Activated CD4-positive, alpha-beta T cell treated with anti-CD3 and anti-CD28 coated beads, Interleukin-2, amount 10 ng/mL, durations not matched to agents 7 days and 5 days (primary cell): ENCODE measurements at regions not wholly inside any gene's neighbourhood (a gene's known extent, or its start where the extent isn't known, plus 50 kb on each side); places are given as distances from the start of the nearest gene placed in this dataset.
"Not testable (repeated sequence)": the region's sequence is repeated elsewhere in the genome, so short reads cannot be mapped to it uniquely, and the experiment has no call there.

Experiments
- CTCF ChIA-PET: fragments of 350-600 bp; sonication (Branson Sonifier 250); formaldehyde crosslinking; loops from one replicate; lab custom pipeline; 2021; ENCODE audit warnings: antibody characterized with exemption; lab: Charles Lee
- POLR2A ChIA-PET: fragments of 350-600 bp; sonication (Branson Sonifier 250); formaldehyde crosslinking; loops from one replicate; lab custom pipeline; 2021; ENCODE audit warnings: antibody characterized with exemption; lab: Charles Lee
- DNase-seq: peaks from one replicate; pipeline ENCODE4 v3.0.0-alpha.2; 2020
- H3K27ac Mint-ChIP-seq: one replicate; pipeline ENCODE4 v1.8.0; 2021; ENCODE audit warnings: mild to moderate bottlenecking, moderate library complexity, mixed read lengths
- H3K27me3 Mint-ChIP-seq: one replicate; pipeline ENCODE4 v1.8.0; 2021; ENCODE audit warnings: mixed read lengths
- H3K36me3 Mint-ChIP-seq: one replicate; pipeline ENCODE4 v1.8.0; 2021; ENCODE audit warnings: low read depth, mixed read lengths
- H3K4me1 Mint-ChIP-seq: one replicate; pipeline ENCODE4 v1.8.0; 2021; ENCODE audit warnings: mixed read lengths
- H3K4me3 Mint-ChIP-seq: one replicate; pipeline ENCODE4 v1.8.0; 2021; ENCODE audit warnings: mild to moderate bottlenecking, moderate library complexity, mixed read lengths
- H3K9me3 Mint-ChIP-seq: one replicate; pipeline ENCODE4 v1.8.0; 2021; ENCODE audit warnings: mixed read lengths

DNA sequence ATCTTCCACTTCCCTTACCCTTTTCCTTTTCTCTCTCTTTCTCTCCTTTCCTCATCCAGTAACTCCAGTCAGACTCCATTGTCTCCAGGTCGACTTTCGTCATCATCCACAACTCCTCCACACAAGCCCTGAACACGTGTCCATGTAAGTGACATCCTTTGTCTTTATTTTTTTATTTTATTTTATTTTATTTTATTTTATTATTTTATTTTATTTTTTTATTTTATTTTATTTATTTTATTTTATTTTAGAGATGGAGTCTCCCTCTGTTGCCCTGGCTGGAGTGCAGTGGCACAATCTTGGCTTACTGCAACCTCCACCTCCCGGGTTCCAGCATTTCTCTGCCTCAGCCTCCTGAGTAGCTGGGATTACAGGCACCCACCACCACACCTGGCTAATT, 80.1 kb upstream of the VKORC1L1 start:
- POLR2A ChIA-PET, result not testable (repeated sequence)

DNA sequence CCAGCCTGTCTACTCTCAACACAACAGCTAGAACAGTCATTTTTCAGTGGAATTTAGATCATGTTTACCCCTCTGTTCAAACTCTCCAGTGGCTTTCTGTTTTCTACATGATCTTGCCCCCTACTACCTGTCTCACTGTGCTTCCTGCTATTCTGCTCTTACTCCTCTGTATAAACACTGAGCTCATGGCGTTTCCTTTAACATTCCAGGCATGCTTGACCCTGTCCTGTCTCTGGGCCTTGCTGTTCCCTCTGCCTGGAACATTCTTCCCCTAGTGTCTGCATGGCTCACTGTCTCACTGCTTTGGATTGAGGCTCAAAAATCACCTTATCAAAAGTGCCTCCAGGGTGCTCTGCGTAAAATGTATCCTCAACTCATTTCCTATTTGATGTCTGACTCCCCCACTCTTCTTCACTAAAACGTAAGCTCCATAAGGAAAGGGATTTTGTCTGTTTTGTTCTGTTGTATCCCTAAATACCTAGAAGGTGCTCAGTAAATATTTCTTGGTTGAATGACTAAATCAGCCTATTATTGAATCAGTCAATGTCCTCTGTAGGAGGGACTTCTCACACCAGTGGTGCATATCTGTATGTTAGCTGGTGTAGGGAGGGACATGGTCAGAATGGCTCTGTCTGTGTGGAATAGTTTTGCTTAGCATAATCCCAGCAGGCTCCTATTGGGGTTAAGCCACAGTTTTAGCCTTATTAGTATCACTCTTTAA, 78.0 kb upstream of the VKORC1L1 start:
- POLR2A ChIA-PET, H3K9me3 Mint-ChIP-seq, DNase-seq, H3K27me3 Mint-ChIP-seq, CTCF ChIA-PET, H3K36me3 Mint-ChIP-seq, H3K27ac Mint-ChIP-seq, H3K4me3 Mint-ChIP-seq: not testable (repeated sequence)
- peaks cover 18% of the 10 kb centered on the region for H3K4me1 Mint-ChIP-seq

More for the DNA sequence above, 80.1 kb upstream of the VKORC1L1 start:
- CTCF ChIA-PET, DNase-seq, H3K4me3 Mint-ChIP-seq, H3K4me1 Mint-ChIP-seq, H3K36me3 Mint-ChIP-seq, H3K27ac Mint-ChIP-seq, H3K9me3 Mint-ChIP-seq, H3K27me3 Mint-ChIP-seq: not testable (repeated sequence)

GRCh38 chr7:65795392-65795716, 77.5 kb upstream of the VKORC1L1 start:
- H3K27ac Mint-ChIP-seq, H3K36me3 Mint-ChIP-seq, H3K4me3 Mint-ChIP-seq, DNase-seq, H3K27me3 Mint-ChIP-seq, POLR2A ChIA-PET, H3K9me3 Mint-ChIP-seq: not testable (repeated sequence)
- CTCF ChIA-PET, result interaction anchor here (1.5 kb wide), 1 partner anchor 12 kb away, joined by 3 read pairs; no protein-coding TSS in a partner anchor
- H3K4me1 Mint-ChIP-seq, result peaks cover 18% of the 10 kb centered on the region

DNA sequence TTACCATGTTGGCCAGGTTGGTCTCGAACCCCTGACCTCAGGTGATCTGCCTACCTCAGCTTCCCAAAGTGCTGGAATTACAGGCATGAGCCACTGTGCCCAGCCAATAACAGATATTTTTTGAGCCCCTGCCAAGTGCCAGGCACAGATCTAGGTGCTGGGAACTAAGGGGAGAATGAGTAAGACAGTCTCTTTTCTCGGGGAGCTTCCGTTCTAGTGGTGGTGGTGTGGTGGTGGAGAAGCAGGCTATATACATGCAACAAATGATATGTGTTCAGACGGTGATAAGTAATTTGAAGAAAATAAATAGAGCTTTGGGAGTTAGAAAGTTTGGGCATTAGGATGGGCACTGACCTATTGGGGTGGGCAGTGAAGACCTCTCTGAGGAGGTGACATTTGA, 76.7 kb upstream of the VKORC1L1 start:
- no peak for DNase-seq
- H3K27ac Mint-ChIP-seq, result no peak overlapping the region
- ChIA-PET POLR2A (no interaction called here), CTCF (interaction anchor here (0.6 to 1.5 kb wide), 2 partner anchors 13 to 73 kb away, joined by 3 read pairs; no protein-coding TSS in a partner anchor)
- no peak overlapping the region for H3K4me3 Mint-ChIP-seq
- no peaks in the 10 kb centered on the region for H3K9me3 Mint-ChIP-seq
- H3K4me1 Mint-ChIP-seq, result peaks cover 18% of the 10 kb centered on the region
- H3K36me3 Mint-ChIP-seq, result no peaks in the 10 kb centered on the region
- H3K27me3 Mint-ChIP-seq, result no peaks in the 10 kb centered on the region

DNA sequence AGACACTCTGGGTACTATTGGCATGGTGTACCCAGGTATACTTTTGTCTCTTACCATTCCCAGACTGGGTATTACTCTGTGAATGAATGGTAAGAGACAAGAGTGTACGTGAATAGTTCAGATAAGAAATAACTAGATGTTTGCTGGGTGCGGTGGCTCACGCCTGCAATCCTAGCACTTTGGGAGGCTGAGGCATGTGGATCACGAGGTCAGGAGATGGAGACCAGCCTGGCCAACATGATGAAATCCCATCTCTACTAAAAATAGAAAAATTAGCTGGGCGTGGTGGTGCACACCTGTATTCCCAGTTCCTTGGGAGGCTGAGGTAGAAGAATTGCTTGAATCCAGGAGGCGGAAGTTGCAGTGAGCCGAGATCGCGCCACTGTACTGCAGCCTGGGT, 75.8 kb upstream of the VKORC1L1 start:
- CTCF ChIA-PET, result interaction anchor here (0.9 kb wide), 1 partner anchor 43 kb away, joined by 3 read pairs; no protein-coding TSS in a partner anchor
- H3K4me3 Mint-ChIP-seq, DNase-seq, POLR2A ChIA-PET, H3K27ac Mint-ChIP-seq, H3K36me3 Mint-ChIP-seq, H3K9me3 Mint-ChIP-seq, H3K27me3 Mint-ChIP-seq: not testable (repeated sequence)
- peaks cover 18% of the 10 kb centered on the region for H3K4me1 Mint-ChIP-seq

DNA sequence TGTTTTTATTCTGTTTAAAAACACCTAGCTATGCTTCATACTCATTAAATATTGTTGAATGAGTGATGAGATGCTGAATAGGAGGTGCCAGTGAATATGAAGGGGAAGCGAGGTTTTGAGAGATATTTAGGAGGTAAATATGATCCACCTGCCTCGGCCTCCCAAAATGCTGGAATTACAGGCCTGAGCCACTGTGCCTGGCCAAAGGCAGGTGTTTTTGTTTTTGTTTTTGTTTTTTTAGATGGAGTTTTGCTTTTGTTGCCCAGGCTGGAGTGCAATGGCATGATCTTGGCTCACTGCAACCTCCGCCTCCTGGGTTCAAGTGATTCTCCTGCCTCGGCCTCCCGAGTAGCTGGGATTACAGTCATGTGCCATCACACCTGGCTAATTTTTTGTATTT, 75.3 kb upstream of the VKORC1L1 start:
- H3K27ac Mint-ChIP-seq, H3K4me3 Mint-ChIP-seq, DNase-seq, H3K27me3 Mint-ChIP-seq, H3K36me3 Mint-ChIP-seq, H3K9me3 Mint-ChIP-seq, POLR2A ChIA-PET: not testable (repeated sequence)
- H3K4me1 Mint-ChIP-seq, result peaks cover 18% of the 10 kb centered on the region
- CTCF ChIA-PET, result interaction anchor here (0.9 kb wide), 1 partner anchor 42 kb away, joined by 3 read pairs; no protein-coding TSS in a partner anchor

DNA sequence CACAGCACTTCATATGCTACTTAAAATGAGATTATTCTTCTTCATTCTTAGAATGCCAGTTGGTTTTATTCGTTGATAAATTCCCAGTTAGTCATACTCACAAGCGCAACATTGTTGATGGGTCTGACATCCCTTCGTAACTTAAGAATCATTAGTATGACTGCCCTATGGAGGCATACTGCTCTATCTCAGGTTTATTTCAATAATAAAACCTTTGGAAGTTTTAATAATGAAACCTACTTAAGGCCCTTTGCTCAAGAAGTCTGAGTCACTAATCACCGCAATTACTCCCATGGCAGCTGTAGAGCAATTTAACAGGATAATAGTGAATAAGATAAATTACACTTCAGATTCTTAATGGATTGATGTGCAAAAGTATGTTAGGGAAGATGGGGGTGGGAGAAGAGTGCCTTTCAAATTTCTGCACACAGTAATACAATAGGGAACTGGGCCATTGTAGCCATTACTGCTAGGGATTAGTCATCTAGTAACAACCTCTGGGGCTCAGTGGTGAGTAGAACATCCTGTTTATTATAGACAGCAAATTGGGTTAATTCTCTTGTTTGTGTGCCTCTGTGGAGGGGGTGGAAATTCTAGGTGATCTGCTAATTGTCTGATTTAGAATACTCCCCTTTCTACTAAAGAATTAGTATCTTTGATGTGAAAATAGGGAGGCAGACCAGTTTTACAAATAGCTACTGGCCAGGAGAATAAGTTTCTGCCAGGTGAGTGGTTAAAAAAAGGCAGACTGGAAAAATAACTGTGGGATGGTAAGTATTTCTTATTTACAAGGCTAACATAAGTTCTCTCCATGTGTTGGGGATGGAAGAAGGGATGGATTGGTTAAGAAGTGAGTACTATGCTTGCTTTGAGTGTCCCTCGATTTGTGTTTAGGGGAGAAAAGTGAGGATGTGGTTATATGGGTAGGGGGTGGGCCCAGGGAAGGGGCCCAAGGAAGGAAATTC, 74.5 kb upstream of the VKORC1L1 start:
- peak; percentile 52 for DNase-seq
- ChIA-PET CTCF (no interaction called here), POLR2A (interaction anchor here (0.6 kb wide), 1 partner anchor 18 kb away, joined by 3 read pairs; no protein-coding TSS in a partner anchor)
- Mint-ChIP-seq H3K27ac (peak overlapping the region; percentile 76), H3K9me3 (no peaks in the 10 kb centered on the region), H3K36me3 (no peaks in the 10 kb centered on the region), H3K4me1 (peaks cover 18% of the 10 kb centered on the region), H3K27me3 (no peaks in the 10 kb centered on the region), H3K4me3 (no peak overlapping the region)

DNA sequence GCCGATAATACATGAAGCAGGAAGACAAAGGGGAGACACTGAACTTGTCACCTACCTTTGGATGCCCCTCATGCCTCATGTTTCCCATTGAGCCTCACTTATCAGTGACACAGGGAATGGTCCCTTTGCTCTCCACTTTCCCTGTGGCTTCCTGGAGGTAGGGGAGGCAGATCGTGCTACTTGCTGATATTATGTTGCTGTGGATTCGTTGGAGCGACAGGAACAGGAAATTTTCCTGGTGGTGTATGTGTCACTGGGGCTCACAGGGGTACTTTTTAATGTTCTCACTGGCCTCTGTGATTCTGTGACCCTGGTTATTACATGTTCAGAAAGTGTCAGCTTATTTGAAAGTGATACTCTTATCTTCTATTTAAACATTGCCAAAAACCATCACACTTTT, 72.7 kb upstream of the VKORC1L1 start:
- H3K9me3 Mint-ChIP-seq, H3K27ac Mint-ChIP-seq, H3K4me3 Mint-ChIP-seq, DNase-seq, H3K36me3 Mint-ChIP-seq, H3K27me3 Mint-ChIP-seq, POLR2A ChIA-PET: not testable (repeated sequence)
- peaks cover 18% of the 10 kb centered on the region for H3K4me1 Mint-ChIP-seq
- CTCF ChIA-PET, result interaction anchor here (0.6 kb wide), 2 partner anchors 35 to 876 kb away, joined by 3 read pairs; no protein-coding TSS in a partner anchor

DNA sequence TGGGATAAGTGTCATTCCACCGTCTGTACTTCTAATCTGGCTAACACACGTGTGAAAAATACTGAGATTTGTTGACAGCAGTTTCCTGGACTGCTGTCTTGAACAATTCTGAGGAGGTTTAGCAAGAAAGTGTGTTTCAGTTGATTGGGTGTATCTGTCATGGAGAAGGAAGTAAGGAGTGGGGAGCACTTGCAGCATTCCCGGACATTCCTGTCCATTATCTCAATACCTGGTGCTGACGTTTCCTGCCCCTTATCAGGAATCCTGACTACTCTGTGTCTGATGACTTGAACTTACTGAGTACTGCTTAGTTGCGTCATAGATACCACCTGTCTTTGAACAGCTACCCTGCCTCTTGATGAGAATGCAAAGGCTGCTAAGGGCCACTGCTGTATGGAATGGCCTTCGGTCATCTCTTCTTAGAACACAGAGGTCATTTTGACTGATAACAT, 72.0 kb upstream of the VKORC1L1 start:
- CTCF ChIA-PET, result no interaction called here
- H3K4me1 Mint-ChIP-seq, result peaks cover 18% of the 10 kb centered on the region
- POLR2A ChIA-PET, result no interaction called here

GRCh38 chr7:65804887-65805286, 68.0 kb upstream of the VKORC1L1 start:
- ChIA-PET POLR2A (no interaction called here), CTCF (interaction anchor here (1.7 kb wide), 1 partner anchor 10 kb away, joined by 4 read pairs; no protein-coding TSS in a partner anchor)
- Mint-ChIP-seq H3K27me3 (no peaks in the 10 kb centered on the region), H3K4me3 (no peak overlapping the region), H3K36me3 (no peaks in the 10 kb centered on the region), H3K27ac (no peak overlapping the region), H3K4me1 (no peaks in the 10 kb centered on the region), H3K9me3 (peaks cover 3% of the 10 kb centered on the region)
- no peak for DNase-seq

More for the DNA sequence above, 72.0 kb upstream of the VKORC1L1 start:
- DNase-seq, result no peak
- H3K36me3 Mint-ChIP-seq, result no peaks in the 10 kb centered on the region
- H3K4me3 Mint-ChIP-seq, result no peak overlapping the region
- no peak overlapping the region for H3K27ac Mint-ChIP-seq
- H3K9me3 Mint-ChIP-seq, result no peaks in the 10 kb centered on the region
- H3K27me3 Mint-ChIP-seq, result no peaks in the 10 kb centered on the region

- POLR2A ChIA-PET, H3K4me1 Mint-ChIP-seq, H3K9me3 Mint-ChIP-seq, H3K27ac Mint-ChIP-seq, H3K36me3 Mint-ChIP-seq, CTCF ChIA-PET, DNase-seq, H3K4me3 Mint-ChIP-seq, H3K27me3 Mint-ChIP-seq: not testable (repeated sequence)
Observed at GRCh38 chr7:65807067-65807466, 65.8 kb upstream of the VKORC1L1 start.

GRCh38 chr7:65809259-65809981, 63.5 kb upstream of the VKORC1L1 start:
- DNase-seq, result no peak
- no peaks in the 10 kb centered on the region for H3K4me1 Mint-ChIP-seq
- H3K27me3 Mint-ChIP-seq, result no peaks in the 10 kb centered on the region
- no peak overlapping the region for H3K27ac Mint-ChIP-seq
- H3K9me3 Mint-ChIP-seq, result peaks cover 3% of the 10 kb centered on the region
- no peaks in the 10 kb centered on the region for H3K36me3 Mint-ChIP-seq
- no peak overlapping the region for H3K4me3 Mint-ChIP-seq
- ChIA-PET POLR2A (no interaction called here), CTCF (interaction anchor here (0.5 to 1.1 kb wide), 2 partner anchors 17 to 68 kb away, joined by 3 read pairs; no protein-coding TSS in a partner anchor)
